RWPE2 (cell line): ENCODE measurements at regions not wholly inside any gene's neighbourhood (a gene's known extent, or its start where the extent isn't known, plus 50 kb on each side); places are given as distances from the start of the nearest gene placed in this dataset.
A peak's percentile ranks its signal among the peaks of the same experiment; 100 is the strongest.

ENCODE experiments used
- ATAC-seq: fragments of 200-7000 bp; cut with Tn5 transposase; 3 replicates; pipeline ENCODE4 v1.9.1; 2021; ENCODE audit warnings: low read depth
- DNase-seq: peaks from one replicate; pipeline ENCODE4 v3.0.0-alpha.2; 2020; ENCODE audit warnings: low spot score
- H3K27ac ChIP-seq: fragments of 450-650 bp; 2 replicates; pipeline ENCODE4 v1.5.1; 2017; ENCODE audit warnings: mild to moderate bottlenecking; ENCODE audit not compliant: poor library complexity, severe bottlenecking
- H3K27me3 ChIP-seq: fragments of 250-450 bp; sonication (Bioruptor Pico); 2 replicates; pipeline ENCODE4 v1.5.1; 2021; ENCODE audit warnings: mild to moderate bottlenecking, moderate library complexity; ENCODE audit not compliant: insufficient read depth, poor library complexity, severe bottlenecking
- H3K36me3 ChIP-seq: fragments of 250-450 bp; sonication (Bioruptor Pico); 2 replicates; pipeline ENCODE4 v1.5.1; 2020; ENCODE audit warnings: low read depth, mild to moderate bottlenecking, moderate library complexity
- H3K4me1 ChIP-seq: fragments of 250-450 bp; sonication (Bioruptor Pico); 2 replicates; pipeline ENCODE4 v1.5.1; 2021; ENCODE audit warnings: mild to moderate bottlenecking, moderate library complexity; ENCODE audit not compliant: insufficient read depth, poor library complexity, severe bottlenecking
- H3K4me3 ChIP-seq: fragments of 250-450 bp; sonication (Bioruptor Pico); 2 replicates; pipeline ENCODE4 v1.5.1; 2021; ENCODE audit warnings: mild to moderate bottlenecking, moderate library complexity; ENCODE audit not compliant: severe bottlenecking
- H3K9me3 ChIP-seq: fragments of 250-450 bp; sonication (Bioruptor Pico); 2 replicates; pipeline ENCODE4 v1.5.1; 2021; ENCODE audit warnings: mild to moderate bottlenecking, moderate library complexity; ENCODE audit not compliant: severe bottlenecking
- TF ChIP-seq, protein P1 (sequence below): fragments of 450-650 bp; IDR thresholded peaks from one replicate; pipeline ENCODE4 v1.5.1; 2017; ENCODE audit warnings: mild to moderate bottlenecking, moderate library complexity; ENCODE audit not compliant: poor library complexity, severe bottlenecking

DNA sequence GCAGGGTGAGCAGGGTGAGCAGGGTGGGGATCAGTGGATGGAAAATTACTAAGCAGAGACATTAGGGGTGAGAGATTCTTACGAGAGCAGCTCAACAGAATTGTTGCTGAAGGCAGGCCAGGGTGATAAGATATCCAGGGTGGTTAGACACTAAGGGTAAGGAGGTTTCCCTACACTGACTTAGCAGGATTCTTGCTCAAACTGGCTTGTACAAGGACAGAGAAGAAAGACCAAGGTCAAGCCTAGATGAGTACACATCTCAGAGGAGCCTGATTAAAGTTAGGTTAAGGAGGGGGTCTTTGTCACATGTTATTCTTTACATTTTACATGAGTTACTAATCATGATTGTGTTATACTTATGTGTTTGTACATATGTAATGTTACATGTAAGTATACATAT is 262.8 kb upstream of the FANCL start:
- Histone ChIP-seq H3K36me3 (no peaks in the 10 kb centered on the region), H3K27ac (no peak overlapping the region), H3K4me3 (no peak overlapping the region), H3K4me1 (no peaks in the 10 kb centered on the region), H3K27me3 (no peaks in the 10 kb centered on the region), H3K9me3 (no peaks in the 10 kb centered on the region)
- DNase-seq (no peak), ATAC-seq (no peak)
- TF ChIP-seq, protein P1, sequence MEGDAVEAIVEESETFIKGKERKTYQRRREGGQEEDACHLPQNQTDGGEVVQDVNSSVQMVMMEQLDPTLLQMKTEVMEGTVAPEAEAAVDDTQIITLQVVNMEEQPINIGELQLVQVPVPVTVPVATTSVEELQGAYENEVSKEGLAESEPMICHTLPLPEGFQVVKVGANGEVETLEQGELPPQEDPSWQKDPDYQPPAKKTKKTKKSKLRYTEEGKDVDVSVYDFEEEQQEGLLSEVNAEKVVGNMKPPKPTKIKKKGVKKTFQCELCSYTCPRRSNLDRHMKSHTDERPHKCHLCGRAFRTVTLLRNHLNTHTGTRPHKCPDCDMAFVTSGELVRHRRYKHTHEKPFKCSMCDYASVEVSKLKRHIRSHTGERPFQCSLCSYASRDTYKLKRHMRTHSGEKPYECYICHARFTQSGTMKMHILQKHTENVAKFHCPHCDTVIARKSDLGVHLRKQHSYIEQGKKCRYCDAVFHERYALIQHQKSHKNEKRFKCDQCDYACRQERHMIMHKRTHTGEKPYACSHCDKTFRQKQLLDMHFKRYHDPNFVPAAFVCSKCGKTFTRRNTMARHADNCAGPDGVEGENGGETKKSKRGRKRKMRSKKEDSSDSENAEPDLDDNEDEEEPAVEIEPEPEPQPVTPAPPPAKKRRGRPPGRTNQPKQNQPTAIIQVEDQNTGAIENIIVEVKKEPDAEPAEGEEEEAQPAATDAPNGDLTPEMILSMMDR: no peak

DNA sequence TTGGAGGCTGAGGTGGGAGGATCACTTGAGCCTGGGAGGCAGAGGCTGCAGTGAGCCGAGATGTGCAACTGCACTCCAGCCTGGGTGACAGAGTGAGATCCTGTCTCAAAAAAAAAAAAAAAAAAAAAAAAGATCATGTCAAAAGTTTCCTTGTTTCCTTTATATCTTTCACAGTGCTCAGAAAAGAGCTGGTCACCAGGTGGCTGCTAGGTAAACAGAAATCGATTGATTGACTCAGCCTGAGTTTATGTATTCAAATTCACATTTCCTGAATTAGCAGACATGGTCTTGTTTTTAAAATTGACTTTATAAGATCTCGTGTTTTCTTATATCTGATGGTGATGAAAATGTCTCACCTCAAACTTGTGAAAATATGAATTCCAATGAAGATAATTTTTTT is 261.8 kb upstream of the FANCL start:
- H3K36me3 ChIP-seq: no peaks in the 10 kb centered on the region
- H3K4me3 ChIP-seq: no peak overlapping the region
- H3K9me3 ChIP-seq: no peaks in the 10 kb centered on the region
- TF ChIP-seq, protein P1: no peak
- H3K27ac ChIP-seq: no peak overlapping the region
- ATAC-seq (no peak), DNase-seq (no peak)
- no peaks in the 10 kb centered on the region for H3K27me3 ChIP-seq
- H3K4me1 ChIP-seq: no peaks in the 10 kb centered on the region

DNA sequence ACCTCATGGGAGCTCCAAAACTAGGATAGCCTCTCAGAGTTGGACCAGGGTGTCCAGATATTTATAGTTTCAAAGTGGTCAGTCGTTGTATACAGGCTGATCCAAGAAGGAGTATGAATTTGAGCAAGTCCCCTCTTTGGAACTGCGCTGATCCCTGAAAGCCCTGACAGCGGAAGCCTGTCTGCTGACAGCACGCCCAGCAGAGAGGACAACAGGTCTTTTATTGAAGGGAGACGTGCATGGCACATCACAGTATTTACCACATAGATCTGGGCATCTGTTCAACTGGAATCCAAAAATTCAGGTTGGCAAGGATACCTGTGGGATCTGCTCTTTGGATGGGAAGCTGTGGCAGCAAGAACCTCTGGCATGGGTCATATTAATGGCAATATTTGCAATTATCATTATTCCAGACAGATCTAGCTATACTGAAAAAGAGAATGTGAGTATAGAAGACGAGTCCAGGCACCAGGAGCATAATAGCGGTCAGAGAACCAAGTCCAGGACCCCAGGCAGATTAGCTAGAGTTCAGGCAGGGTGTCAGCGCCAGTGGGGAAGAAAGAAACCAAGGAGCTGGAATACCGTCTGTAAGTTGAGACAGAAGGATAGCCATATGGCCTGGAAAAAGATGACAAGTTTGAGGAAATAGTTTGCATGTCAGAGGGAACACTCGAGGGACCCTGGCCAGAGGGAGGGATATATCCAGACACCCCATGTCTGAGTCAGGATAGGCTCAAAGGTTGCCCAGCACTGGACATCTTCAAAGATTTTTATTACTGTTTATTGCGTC is 260.4 kb upstream of the FANCL start:
- no peak overlapping the region for H3K27ac ChIP-seq
- H3K36me3 ChIP-seq: no peaks in the 10 kb centered on the region
- no peaks in the 10 kb centered on the region for H3K27me3 ChIP-seq
- H3K4me3 ChIP-seq: no peak overlapping the region
- DNase-seq (no peak), ATAC-seq (no peak)
- H3K9me3 ChIP-seq: no peaks in the 10 kb centered on the region
- TF ChIP-seq, protein P1: no peak
- H3K4me1 ChIP-seq: no peaks in the 10 kb centered on the region

DNA sequence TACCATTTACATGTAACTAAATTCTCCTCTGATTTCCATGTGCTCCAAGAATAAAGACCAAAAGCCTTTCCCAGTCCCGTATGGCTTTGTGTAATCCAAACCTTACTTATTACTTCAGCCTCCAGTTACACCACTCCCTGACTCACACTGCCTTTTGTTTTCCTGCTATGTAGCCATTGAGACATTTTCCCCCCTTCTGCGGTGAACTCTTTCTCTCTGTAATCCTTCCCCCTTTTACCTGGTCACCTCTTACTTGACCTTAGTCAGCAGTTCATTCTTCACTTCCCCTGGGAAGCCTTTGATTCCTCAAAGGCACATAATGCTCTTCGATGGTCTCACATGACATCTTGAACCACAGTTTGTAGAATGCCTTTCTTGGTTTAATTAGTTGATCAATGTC is 256.0 kb upstream of the FANCL start:
- peak; percentile 85 for ATAC-seq
- H3K27ac ChIP-seq: no peak overlapping the region

DNA sequence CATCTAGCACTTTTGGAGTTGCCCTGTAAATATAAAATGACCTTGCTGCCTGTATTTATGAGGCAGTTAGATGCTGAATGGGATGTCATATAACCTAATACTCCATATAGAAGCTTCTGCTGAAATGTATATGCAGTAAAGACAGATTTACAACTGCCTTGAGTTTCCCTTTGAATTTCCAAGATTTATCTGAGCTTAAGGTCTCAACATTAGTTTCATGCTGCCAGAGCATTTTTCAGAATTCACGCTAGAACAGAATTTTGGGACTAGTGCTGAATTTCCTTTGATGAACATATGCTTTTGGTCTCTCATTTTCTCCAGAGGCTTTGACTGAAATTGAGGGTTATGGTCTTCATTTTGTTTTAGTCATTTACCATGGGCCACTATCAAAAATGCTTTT is 254.7 kb upstream of the FANCL start:
- Histone ChIP-seq H3K4me3 (no peak overlapping the region), H3K27me3 (no peaks in the 10 kb centered on the region), H3K36me3 (no peaks in the 10 kb centered on the region), H3K4me1 (no peaks in the 10 kb centered on the region), H3K9me3 (no peaks in the 10 kb centered on the region), H3K27ac (no peak overlapping the region)
- DNase-seq (no peak), ATAC-seq (no peak)
- TF ChIP-seq, protein P1: no peak

More for the DNA sequence above, 256.0 kb upstream of the FANCL start:
- H3K4me3 ChIP-seq: no peak overlapping the region
- H3K4me1 ChIP-seq: no peaks in the 10 kb centered on the region
- no peak for DNase-seq
- no peaks in the 10 kb centered on the region for H3K9me3 ChIP-seq
- no peaks in the 10 kb centered on the region for H3K27me3 ChIP-seq
- H3K36me3 ChIP-seq: no peaks in the 10 kb centered on the region
- TF ChIP-seq, protein P1: no peak
